ENCODE measurements at regions not wholly inside any gene's neighbourhood (a gene's known extent, or its start where the extent isn't known, plus 50 kb on each side); places are given as distances from the start of the nearest gene placed in this dataset.

DNA sequence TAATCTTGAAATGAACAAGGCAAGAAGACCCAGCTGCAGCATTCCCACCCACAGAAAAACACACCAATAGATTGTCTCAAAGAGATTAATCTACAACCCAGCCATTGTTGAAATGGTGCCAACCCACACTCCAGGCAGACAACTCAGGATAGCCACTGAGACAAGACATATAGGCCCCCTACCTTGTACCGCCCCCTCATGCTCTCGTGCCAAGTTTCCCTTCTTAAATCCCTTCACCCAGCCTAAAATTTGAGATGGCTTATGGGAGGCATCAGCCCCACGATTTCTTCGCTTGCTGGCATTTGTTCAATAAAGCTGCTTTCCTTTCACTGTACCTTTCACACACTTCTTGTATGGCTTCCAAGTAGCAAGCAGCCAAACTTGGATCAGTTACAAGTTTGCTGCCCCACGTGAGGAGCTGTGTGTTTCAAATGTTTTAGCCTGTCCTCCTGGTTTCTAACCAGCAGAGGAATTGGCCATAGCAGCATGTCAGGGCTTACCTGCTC lies 1754.1 kb downstream of the C4orf33 start:
- Mint-ChIP-seq H3K36me3 (ENCODE audit: unreplicated experiment) (no peaks in the 10 kb centered on the region), H3K27me3 (ENCODE audit: unreplicated experiment) (no peaks in the 10 kb centered on the region), H3K9me3 (ENCODE audit: unreplicated experiment) (peaks cover 17% of the 10 kb centered on the region), H3K27ac (ENCODE audit: unreplicated experiment) (no peak overlapping the region), H3K4me3 (ENCODE audit: unreplicated experiment) (no peak overlapping the region), H3K4me1 (ENCODE audit: unreplicated experiment) (no peaks in the 10 kb centered on the region)
- TF ChIP-seq CTCF (IDR thresholded peaks at IDR 0.05), result no peak
- DNase-seq (ENCODE audit: extremely low spot score, unreplicated experiment), result no peak

GRCh38 chr4:130851107-130851506 lies 1755.2 kb downstream of the C4orf33 start:
- no peak overlapping the region for H3K27ac Mint-ChIP-seq (ENCODE audit: unreplicated experiment)
- no peak for DNase-seq (ENCODE audit: extremely low spot score, unreplicated experiment)
- peaks cover 17% of the 10 kb centered on the region for H3K9me3 Mint-ChIP-seq (ENCODE audit: unreplicated experiment)
- TF ChIP-seq CTCF (IDR thresholded peaks at IDR 0.05), result no peak
- no peaks in the 10 kb centered on the region for H3K36me3 Mint-ChIP-seq (ENCODE audit: unreplicated experiment)
- H3K4me1 Mint-ChIP-seq (ENCODE audit: unreplicated experiment), result no peaks in the 10 kb centered on the region
- no peaks in the 10 kb centered on the region for H3K27me3 Mint-ChIP-seq (ENCODE audit: unreplicated experiment)
- no peak overlapping the region for H3K4me3 Mint-ChIP-seq (ENCODE audit: unreplicated experiment)

DNA sequence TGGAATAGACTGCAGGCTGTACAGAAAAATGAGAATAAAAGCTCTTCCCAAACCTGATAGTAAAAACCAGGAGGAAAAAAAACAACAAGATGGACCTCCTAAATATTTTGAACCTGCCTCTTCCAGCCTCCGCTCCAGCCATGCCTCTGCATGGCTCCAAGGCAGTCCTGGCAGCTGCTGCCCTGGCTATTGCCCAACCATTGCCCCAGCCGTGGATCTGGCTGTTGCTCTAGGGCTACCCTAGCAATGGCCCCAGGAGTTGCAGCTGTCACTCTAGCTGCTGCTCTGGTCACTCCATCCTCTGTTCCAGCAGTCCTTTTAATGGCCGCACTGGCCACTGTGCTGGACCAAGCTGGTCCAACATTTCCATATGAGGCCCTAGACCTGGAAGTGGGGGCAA lies 1756.0 kb downstream of the C4orf33 start:
- Mint-ChIP-seq H3K4me3 (ENCODE audit: unreplicated experiment) (no peak overlapping the region), H3K36me3 (ENCODE audit: unreplicated experiment) (no peaks in the 10 kb centered on the region), H3K9me3 (ENCODE audit: unreplicated experiment) (peaks cover 9% of the 10 kb centered on the region), H3K4me1 (ENCODE audit: unreplicated experiment) (no peaks in the 10 kb centered on the region), H3K27me3 (ENCODE audit: unreplicated experiment) (no peaks in the 10 kb centered on the region), H3K27ac (ENCODE audit: unreplicated experiment) (no peak overlapping the region)
- TF ChIP-seq CTCF (IDR thresholded peaks at IDR 0.05), result no peak
- DNase-seq (ENCODE audit: extremely low spot score, unreplicated experiment), result no peak

DNA sequence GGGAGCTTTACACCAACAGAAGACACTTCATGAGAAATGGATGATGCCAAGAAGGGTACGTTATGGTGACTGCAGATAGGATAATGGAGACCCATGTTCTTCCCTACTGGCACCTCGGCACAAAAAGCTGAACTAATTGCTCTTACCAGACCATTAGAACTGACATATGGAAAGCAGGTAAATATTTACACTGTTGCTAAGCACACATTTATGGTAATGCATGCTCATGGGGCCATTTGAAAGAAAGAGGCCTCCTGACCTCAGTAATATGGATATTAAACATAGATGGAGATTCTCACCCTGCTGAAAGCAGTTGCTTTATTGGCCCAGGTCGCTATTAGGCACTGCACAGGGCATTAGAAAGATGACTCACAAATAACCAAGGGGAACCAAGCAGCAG lies 1759.6 kb downstream of the C4orf33 start:
- no peaks in the 10 kb centered on the region for H3K27me3 Mint-ChIP-seq (ENCODE audit: unreplicated experiment)
- H3K36me3 Mint-ChIP-seq (ENCODE audit: unreplicated experiment), result no peaks in the 10 kb centered on the region
- no peak for TF ChIP-seq CTCF (IDR thresholded peaks at IDR 0.05)
- H3K9me3 Mint-ChIP-seq (ENCODE audit: unreplicated experiment), result peaks cover 4% of the 10 kb centered on the region
- no peak for DNase-seq (ENCODE audit: extremely low spot score, unreplicated experiment)
- H3K4me1 Mint-ChIP-seq (ENCODE audit: unreplicated experiment), result no peaks in the 10 kb centered on the region
- H3K4me3 Mint-ChIP-seq (ENCODE audit: unreplicated experiment), result no peak overlapping the region
- H3K27ac Mint-ChIP-seq (ENCODE audit: unreplicated experiment), result no peak overlapping the region

DNA sequence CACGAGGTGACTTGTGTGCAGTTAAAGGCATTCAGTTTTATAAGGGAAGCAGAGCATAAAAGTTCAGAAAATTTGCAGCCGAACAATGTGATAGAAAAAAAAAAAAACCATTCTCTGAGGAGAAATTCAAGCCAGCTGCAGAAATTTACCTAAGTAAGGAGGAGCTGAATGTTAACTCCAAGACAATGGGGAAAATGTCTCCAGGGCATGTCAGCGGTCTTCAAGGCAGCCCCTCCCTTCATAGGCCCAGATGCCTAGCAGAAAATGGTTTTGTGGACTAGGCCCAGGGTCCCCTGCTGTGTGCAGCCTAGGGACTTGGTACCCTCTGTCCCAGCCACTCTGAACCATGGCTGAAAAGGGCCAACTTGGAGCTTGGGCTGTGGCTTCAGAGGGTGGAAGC lies 1764.0 kb downstream of the C4orf33 start:
- no peak overlapping the region for H3K27ac Mint-ChIP-seq (ENCODE audit: unreplicated experiment)
- H3K36me3 Mint-ChIP-seq (ENCODE audit: unreplicated experiment), result no peaks in the 10 kb centered on the region
- H3K9me3 Mint-ChIP-seq (ENCODE audit: unreplicated experiment), result no peaks in the 10 kb centered on the region
- H3K4me1 Mint-ChIP-seq (ENCODE audit: unreplicated experiment), result no peaks in the 10 kb centered on the region
- no peak for TF ChIP-seq CTCF (IDR thresholded peaks at IDR 0.05)
- no peak for DNase-seq (ENCODE audit: extremely low spot score, unreplicated experiment)
- no peaks in the 10 kb centered on the region for H3K27me3 Mint-ChIP-seq (ENCODE audit: unreplicated experiment)
- H3K4me3 Mint-ChIP-seq (ENCODE audit: unreplicated experiment), result no peak overlapping the region
